ENCODE measurements at regions not wholly inside any gene's neighbourhood (a gene's known extent, or its start where the extent isn't known, plus 50 kb on each side); places are given as distances from the start of the nearest gene placed in this dataset.

DNA sequence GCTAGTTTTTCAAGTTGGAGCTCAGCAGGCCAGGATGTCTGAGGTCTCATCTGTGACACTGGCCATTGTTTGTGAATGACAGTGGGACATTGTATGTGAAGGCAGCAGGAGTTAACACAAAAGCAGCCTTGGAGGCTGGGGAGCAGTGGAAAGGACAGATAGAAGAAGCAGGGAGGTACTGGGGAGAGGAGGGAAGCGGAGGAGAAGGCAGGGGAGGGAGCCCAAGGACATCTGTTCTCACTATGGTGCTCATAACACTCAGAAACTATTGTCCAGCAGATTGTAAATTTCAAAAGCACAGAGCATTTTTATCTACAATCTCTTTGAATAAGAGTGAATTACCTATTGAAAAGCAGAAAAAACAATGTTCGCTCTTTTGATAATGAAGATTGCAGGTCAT is 253.6 kb upstream of the DIPK2B start:
- TF ChIP-seq POLR2A (IDR thresholded peaks at IDR 0.05; ENCODE audit: low read depth, low read length) (no peak), TAF1 (IDR thresholded peaks at IDR 0.05; ENCODE audit: low read depth, low read length) (no peak), POLR2AphosphoS5 (IDR thresholded peaks at IDR 0.05; ENCODE audit: low read depth, low read length) (no peak), PAX5 (IDR thresholded peaks at IDR 0.05; ENCODE audit: insufficient read depth, low read length, severe bottlenecking) (no peak)
